BJ (cell line): ENCODE measurements at regions not wholly inside any gene's neighbourhood (a gene's known extent, or its start where the extent isn't known, plus 50 kb on each side); places are given as distances from the start of the nearest gene placed in this dataset.

Source experiments
- CTCF ChIA-PET: fragments of 350-600 bp; formaldehyde crosslinking; extraction: SDS; loops from one replicate; lab custom pipeline; 2021; ENCODE audit warnings: antibody characterized with exemption, inconsistent platforms; lab: Yijun Ruan, JAX
- POLR2A ChIA-PET: fragments of 300-600 bp; sonication (Branson Sonifier 250); formaldehyde crosslinking; extraction: SDS; loops from one replicate; lab custom pipeline; 2021; ENCODE audit warnings: antibody characterized with exemption; lab: Charles Lee
- DNase-seq: peaks from one replicate; pipeline ENCODE4 v3.0.0-alpha.2; 2011; ENCODE audit warnings: low read depth
- H3K27me3 ChIP-seq: 2 replicates; pipeline ENCODE4 v1.6.0; 2011; ENCODE audit warnings: low read length; ENCODE audit not compliant: control insufficient read depth, insufficient read depth
- H3K36me3 ChIP-seq: 2 replicates; pipeline ENCODE4 v1.5.1; 2011; ENCODE audit warnings: low read length; ENCODE audit not compliant: control insufficient read depth, insufficient read depth
- H3K4me3 ChIP-seq: 2 replicates; pipeline ENCODE4 v1.5.1; 2011; ENCODE audit warnings: low read depth, mild to moderate bottlenecking, control low read depth, low read length
- CTCF ChIP-seq: IDR thresholded peaks from 2 replicates; pipeline ENCODE4 v1.5.1; 2011; ENCODE audit warnings: low read depth, mild to moderate bottlenecking, control low read depth, inconsistent platforms, low read length, moderate library complexity; ENCODE audit not compliant: insufficient read depth

GRCh38 chr15:96561593-96561992 lies 231.1 kb downstream of the NR2F2 start:
- CTCF ChIA-PET: no interaction called here
- POLR2A ChIA-PET: no interaction called here

GRCh38 chr15:96564546-96564945 lies 234.0 kb downstream of the NR2F2 start:
- Histone ChIP-seq H3K36me3 (no peaks in the 10 kb centered on the region), H3K27me3 (no peaks in the 10 kb centered on the region), H3K4me3 (no peak overlapping the region)
- TF ChIP-seq CTCF: no peak
- DNase-seq: no peak
- POLR2A ChIA-PET: no interaction called here
- CTCF ChIA-PET: no interaction called here

More at GRCh38 chr15:96561593-96561992, 231.1 kb downstream of the NR2F2 start:
- Histone ChIP-seq H3K4me3 (no peak overlapping the region), H3K27me3 (no peaks in the 10 kb centered on the region), H3K36me3 (no peaks in the 10 kb centered on the region)
- TF ChIP-seq CTCF: no peak
- DNase-seq: no peak

GRCh38 chr15:96565266-96565665 lies 234.8 kb downstream of the NR2F2 start:
- CTCF ChIA-PET: no interaction called here
- no peak for TF ChIP-seq CTCF
- H3K4me3 ChIP-seq: no peak overlapping the region
- no peak for DNase-seq
- H3K36me3 ChIP-seq: no peaks in the 10 kb centered on the region
- POLR2A ChIA-PET: no interaction called here
- H3K27me3 ChIP-seq: no peaks in the 10 kb centered on the region

GRCh38 chr15:96574782-96575181 lies 244.3 kb downstream of the NR2F2 start:
- no peaks in the 10 kb centered on the region for H3K36me3 ChIP-seq
- ChIA-PET CTCF (no interaction called here), POLR2A (no interaction called here)
- TF ChIP-seq CTCF: no peak
- no peaks in the 10 kb centered on the region for H3K27me3 ChIP-seq
- no peak overlapping the region for H3K4me3 ChIP-seq
- no peak for DNase-seq

- no peak for DNase-seq
- POLR2A ChIA-PET: no interaction called here
These were observed 246.1 kb downstream of the NR2F2 start for GRCh38 chr15:96576596-96576995.

More at GRCh38 chr15:96576596-96576995, 246.1 kb downstream of the NR2F2 start:
- no peak for TF ChIP-seq CTCF
- Histone ChIP-seq H3K36me3 (no peaks in the 10 kb centered on the region), H3K4me3 (no peak overlapping the region), H3K27me3 (no peaks in the 10 kb centered on the region)
- CTCF ChIA-PET: interaction anchor here (0.5 kb wide), 1 partner anchor 453 kb away, joined by 3 read pairs; no protein-coding TSS in a partner anchor
